Stomach (tissue), 8 donors: ENCODE measurements at regions not wholly inside any gene's neighbourhood (a gene's known extent, or its start where the extent isn't known, plus 50 kb on each side); places are given as distances from the start of the nearest gene placed in this dataset.

Experiments used
- DNase-seq, 2 donors: peaks; one replicate each; pipeline versions ENCODE4 v3.0.0 to v3.0.0-alpha.2; 2013 to 2019
- H3K27ac ChIP-seq, 5 donors: fragments of 200-600 bp in 4 of 5; sonication (generic) in 4 of 5; one replicate each; pipeline ENCODE4 v1.5.1; 2013 to 2019; ENCODE audit warnings: mild to moderate bottlenecking in 1 of 5, moderate library complexity in 1 of 5
- H3K27me3 ChIP-seq, 3 donors: fragments of 200-600 bp; sonication (generic); one replicate each; pipeline ENCODE4 v1.5.1; 2017 to 2019; ENCODE audit warnings: mixed run types in 1 of 3
- H3K36me3 ChIP-seq, 4 donors: fragments of 200-600 bp; sonication (generic); 1 replicate in 3 of 4; 2 replicates in 1 of 4; pipeline ENCODE4 v1.5.1; 2016 to 2019
- H3K4me1 ChIP-seq, 4 donors: fragments of 200-600 bp; sonication (generic); one replicate each; pipeline ENCODE4 v1.5.1; 2016 to 2019
- H3K4me3 ChIP-seq, 4 donors: fragments of 200-600 bp; sonication (generic) in 3 of 4; one replicate each; pipeline ENCODE4 v1.5.1; 2016 to 2019; ENCODE audit warnings: mild to moderate bottlenecking in 1 of 4
- H3K9me3 ChIP-seq, 4 donors: fragments of 200-600 bp; sonication (generic); one replicate each; pipeline ENCODE4 v1.5.1; 2016 to 2019
- CTCF ChIP-seq, 7 experiments: fragments of 450-650 bp in 4 of 7; fragments of 200-600 bp in 3 of 7; sonication (generic) in 3 of 7; IDR thresholded peaks; one replicate each; pipeline ENCODE4 v1.5.1; 2016 to 2019; ENCODE audit warnings: antibody characterized with exemption in 7 of 7, control low read depth in 2 of 7, mild to moderate bottlenecking in 1 of 7
- EP300 ChIP-seq: sonication (generic); formaldehyde crosslinking; IDR thresholded peaks from one replicate; pipeline ENCODE4 v1.6.1; 2017; ENCODE audit warnings: antibody characterized with exemption
- POLR2A ChIP-seq, 4 donors: fragments of 450-650 bp; IDR thresholded peaks; one replicate each; pipeline ENCODE4 v1.6.1; 2016; ENCODE audit warnings: antibody characterized with exemption in 4 of 4, control low read depth in 2 of 4, mild to moderate bottlenecking in 1 of 4, moderate library complexity in 1 of 4
- POLR2AphosphoS5 ChIP-seq, 3 donors: sonication (generic); formaldehyde crosslinking; IDR thresholded peaks; one replicate each; pipeline ENCODE4 v1.6.1; 2016; ENCODE audit warnings: antibody characterized with exemption in 3 of 3
- WGBS, 5 donors: extraction: QIAGEN DNeasy Blood & Tissue Kit in 3 of 5; methylation state at CpG; one replicate each; pipeline versions ENCODE4 v1.1.5 to v1.1.7; 2013 to 2018; 5-methylcytosine and 5-hydroxymethylcytosine counted together
- intact Hi-C: fragments of 100-400 bp; cut with DNase I; formaldehyde crosslinking; loops from one replicate; pipeline ENCODE4 v1.15.1; 2023; ENCODE audit warnings: low total_unique reads
- donor health status: healthy with polysubstance abuse.
- donor health status: Bipolar disorder and iron deficiency.
- donor health status: healthy.

GRCh38 chr1:57943365-57943764 lies 519.5 kb upstream of the DAB1 start:
- WGBS, 5 donors: 86 to 97% (median 90%) methylated on average over 2 of the region's 2 CpGs
- Histone ChIP-seq H3K36me3 (no peaks in the 10 kb centered on the region), H3K27me3 (no peaks in the 10 kb centered on the region), H3K27ac (no peak overlapping the region), H3K4me1 (no peaks in the 10 kb centered on the region), H3K4me3 (no peak overlapping the region), H3K9me3 (peaks cover 0 to 10% (median 4%) of the 10 kb centered on the region in 4 donors)
- no peak for DNase-seq
- intact Hi-C loops: no loop called here
- TF ChIP-seq CTCF (IDR thresholded peaks at IDR 0.05): no peak

DNA sequence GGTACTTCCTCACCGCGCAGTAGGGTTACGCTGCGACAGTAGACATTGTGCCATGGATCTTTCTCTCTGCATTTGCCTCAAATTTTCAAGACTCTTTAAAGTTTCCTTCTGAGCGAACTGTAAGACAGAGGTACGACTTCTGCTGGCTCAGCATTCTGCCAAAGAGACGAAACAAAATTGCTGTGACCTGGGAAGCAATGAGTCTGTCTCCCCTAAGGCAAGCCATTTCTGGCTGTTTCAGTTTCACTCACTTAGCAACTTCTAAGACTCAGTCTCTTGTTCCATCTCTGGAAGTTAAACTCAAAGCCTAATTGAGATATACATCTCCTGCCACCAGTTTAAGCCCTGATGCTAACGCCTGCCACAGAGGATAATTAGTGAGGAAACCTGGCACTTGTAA lies 510.9 kb upstream of the DAB1 start:
- no peak for TF ChIP-seq POLR2A (IDR thresholded peaks at IDR 0.05)
- no peak for TF ChIP-seq CTCF (IDR thresholded peaks at IDR 0.05)
- TF ChIP-seq EP300: no peak
- no peak for TF ChIP-seq POLR2AphosphoS5 (IDR thresholded peaks at IDR 0.05)
- 84 to 93% (median 85%) methylated on average over 8 of the region's 8 CpGs for WGBS, 5 donors

DNA sequence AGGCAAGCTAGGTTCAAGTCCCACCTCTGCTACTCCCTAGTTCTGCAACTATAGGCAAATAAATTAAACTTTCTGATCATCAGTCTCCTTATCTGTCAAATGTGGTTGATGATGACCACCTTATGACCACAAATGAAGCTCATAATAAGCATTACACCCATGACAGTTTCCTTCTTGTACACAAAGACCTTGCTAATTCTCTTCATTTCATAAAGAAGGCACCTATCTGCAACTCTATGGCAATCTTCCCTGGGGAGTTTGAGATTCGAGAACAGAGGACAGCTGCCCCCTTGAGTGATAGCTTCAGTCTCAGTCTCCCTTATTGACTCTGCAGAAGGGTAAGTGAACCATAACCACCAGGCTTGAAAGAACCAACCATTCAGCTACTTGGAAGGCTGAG lies 503.1 kb upstream of the DAB1 start:
- no peak overlapping the region for H3K4me3 ChIP-seq
- whole genome bisulfite sequencing, 5 donors: 69 to 92% (median 83%) methylated on average over 1 of the region's 1 CpG
- TF ChIP-seq POLR2A (IDR thresholded peaks at IDR 0.05) (no peak), POLR2AphosphoS5 (IDR thresholded peaks at IDR 0.05) (no peak), EP300 (no peak), CTCF (IDR thresholded peaks at IDR 0.05) (no peak)

More for the DNA sequence above, 510.9 kb upstream of the DAB1 start:
- Histone ChIP-seq H3K4me3 (no peak overlapping the region), H3K27ac (no peak overlapping the region), H3K36me3 (no peaks in the 10 kb centered on the region), H3K9me3 (peaks cover 0 to 10% (median 4%) of the 10 kb centered on the region in 4 donors), H3K4me1 (no peaks in the 10 kb centered on the region), H3K27me3 (no peaks in the 10 kb centered on the region)
- intact Hi-C loops: no loop called here
- no peak for DNase-seq

DNA sequence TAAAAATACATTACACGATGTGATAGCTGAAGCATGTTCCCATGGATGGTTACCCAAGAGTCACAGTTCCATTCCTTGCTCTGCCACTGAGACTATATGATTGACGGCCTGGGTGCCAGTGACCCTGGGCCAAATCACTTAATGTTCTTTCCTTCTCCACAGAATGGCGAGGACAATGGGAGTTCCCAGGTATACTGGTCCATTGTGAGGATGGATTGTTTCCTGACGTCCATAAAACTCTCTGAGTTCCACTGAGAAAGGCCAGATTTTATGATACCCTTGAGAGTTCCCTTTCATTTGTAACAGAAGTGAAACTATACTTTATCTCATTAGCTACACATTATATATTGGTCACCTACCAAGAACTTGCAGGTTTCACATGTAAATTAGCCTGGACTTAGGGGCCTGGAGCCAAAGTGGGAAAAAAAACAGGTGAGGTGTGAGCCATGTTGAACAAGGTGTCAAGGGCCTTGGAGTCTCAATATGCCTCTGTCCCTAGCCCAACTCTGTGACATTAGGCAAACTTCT lies 502.2 kb upstream of the DAB1 start:
- Histone ChIP-seq H3K4me3 (no peak overlapping the region), H3K27ac (no peak overlapping the region), H3K36me3 (no peaks in the 10 kb centered on the region), H3K9me3 (no peaks in the 10 kb centered on the region), H3K4me1 (no peaks in the 10 kb centered on the region), H3K27me3 (no peaks in the 10 kb centered on the region)
- intact Hi-C loops: no loop called here
- TF ChIP-seq POLR2AphosphoS5 (IDR thresholded peaks at IDR 0.05) (no peak), POLR2A (IDR thresholded peaks at IDR 0.05) (no peak), CTCF (IDR thresholded peaks at IDR 0.05) (no peak), EP300 (no peak)
- no peak for DNase-seq
- 67 to 76% (median 72%) methylated on average over 4 of the region's 4 CpGs for WGBS, 5 donors

More for the DNA sequence above, 503.1 kb upstream of the DAB1 start:
- H3K27me3 ChIP-seq: no peaks in the 10 kb centered on the region
- H3K4me1 ChIP-seq: no peaks in the 10 kb centered on the region
- intact Hi-C loops: no loop called here
- H3K36me3 ChIP-seq: no peaks in the 10 kb centered on the region
- no peak for DNase-seq
- H3K27ac ChIP-seq: no peak overlapping the region
- H3K9me3 ChIP-seq: no peaks in the 10 kb centered on the region
